NAMALWA (cell line): ENCODE measurements at regions not wholly inside any gene's neighbourhood (a gene's known extent, or its start where the extent isn't known, plus 50 kb on each side); places are given as distances from the start of the nearest gene placed in this dataset.

Experiments
- DNase-seq: peaks from one replicate; pipeline ENCODE4 v3.0.0-alpha.2; 2015; ENCODE audit warnings: low spot score

DNA sequence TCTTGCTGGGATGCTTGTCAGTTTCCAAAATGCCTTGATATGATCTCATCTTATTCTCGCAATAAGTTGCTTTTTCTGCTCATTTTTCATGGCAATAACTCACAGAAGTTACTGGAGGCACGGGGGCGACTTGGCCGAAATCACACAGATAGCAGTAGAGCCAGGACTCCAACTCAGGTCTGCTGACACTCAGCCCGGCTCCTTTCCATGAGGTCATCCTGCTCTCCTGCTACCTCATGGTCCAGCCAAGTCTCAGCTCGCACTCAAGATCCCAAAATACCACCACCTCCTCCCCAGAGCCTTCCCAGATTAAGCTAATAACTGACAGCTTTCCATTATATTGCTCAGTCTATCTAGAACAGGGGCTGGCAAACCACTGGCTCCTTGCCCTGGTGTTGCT is 269.5 kb downstream of the MAP2K4 start:
- no peak for DNase-seq

- DNase-seq = no peak
Measured at GRCh38 chr17:12296209-12296625, 275.5 kb downstream of the MAP2K4 start.

GRCh38 chr17:12301551-12301950 is 280.9 kb downstream of the MAP2K4 start:
- DNase-seq = no peak

- no peak for DNase-seq
Measured at GRCh38 chr17:12302711-12303110, 282.0 kb downstream of the MAP2K4 start.

GRCh38 chr17:12310811-12311210 is 290.1 kb downstream of the MAP2K4 start:
- no peak for DNase-seq

GRCh38 chr17:12312692-12313091 is 292.0 kb downstream of the MAP2K4 start:
- no peak for DNase-seq

- no peak for DNase-seq
Measured at GRCh38 chr17:12313786-12314185, 293.1 kb downstream of the MAP2K4 start.

GRCh38 chr17:12316021-12316420 is 295.3 kb downstream of the MAP2K4 start:
- DNase-seq = no peak

DNA sequence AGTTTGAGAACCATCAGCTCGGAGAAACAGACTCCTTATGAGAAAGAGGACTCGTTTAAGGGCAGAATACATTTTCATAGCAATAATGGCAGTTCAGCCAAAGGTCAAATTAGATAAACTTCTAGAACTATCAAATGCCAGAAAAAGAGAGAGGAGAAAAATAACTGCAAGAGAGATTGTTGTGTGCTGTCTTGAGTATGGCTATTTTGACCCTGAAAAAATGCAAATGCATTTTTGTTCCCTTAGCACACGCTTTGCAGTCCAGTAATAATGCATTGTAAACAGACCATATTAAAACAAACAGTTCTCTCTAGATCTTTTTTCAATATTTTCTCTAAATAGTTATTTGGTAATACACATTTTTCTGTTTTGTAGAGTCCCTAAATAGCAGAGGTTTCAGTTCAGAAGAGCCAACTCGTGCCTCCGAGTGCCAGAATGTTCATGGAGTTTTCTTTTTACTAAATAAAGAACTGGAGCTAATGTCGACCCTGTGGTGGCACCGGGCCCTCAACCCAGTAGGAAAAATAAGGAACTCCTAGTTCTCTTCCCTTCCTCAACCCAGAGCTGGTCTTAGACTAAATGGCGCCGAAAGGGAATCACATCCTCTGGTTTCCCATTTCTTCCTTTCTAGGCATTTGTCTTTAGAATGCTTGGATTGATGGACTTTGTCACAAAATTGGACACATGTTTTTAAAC is 298.0 kb downstream of the MAP2K4 start:
- DNase-seq = no peak

DNA sequence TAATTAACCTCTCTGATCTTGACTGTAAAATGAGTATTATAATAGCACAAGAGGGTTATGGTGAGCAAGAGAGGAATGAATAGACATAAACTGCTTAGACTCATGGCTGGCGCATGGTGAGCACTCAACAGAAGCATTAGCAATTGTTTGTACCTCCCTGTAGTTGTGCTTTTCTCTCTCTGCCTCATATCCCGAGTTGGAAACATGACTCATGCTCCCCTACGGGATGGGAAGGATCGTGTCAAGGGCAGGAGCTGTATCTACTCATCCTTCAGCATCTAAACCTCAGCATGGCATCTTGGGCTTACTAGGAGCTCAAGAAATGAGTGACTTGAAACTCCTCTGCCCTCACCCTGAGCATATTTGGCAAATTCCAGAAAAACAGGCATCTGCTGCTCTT is 299.6 kb downstream of the MAP2K4 start:
- DNase-seq = no peak

- DNase-seq = no peak
Measured at GRCh38 chr17:12328204-12328603, 307.5 kb downstream of the MAP2K4 start.

DNA sequence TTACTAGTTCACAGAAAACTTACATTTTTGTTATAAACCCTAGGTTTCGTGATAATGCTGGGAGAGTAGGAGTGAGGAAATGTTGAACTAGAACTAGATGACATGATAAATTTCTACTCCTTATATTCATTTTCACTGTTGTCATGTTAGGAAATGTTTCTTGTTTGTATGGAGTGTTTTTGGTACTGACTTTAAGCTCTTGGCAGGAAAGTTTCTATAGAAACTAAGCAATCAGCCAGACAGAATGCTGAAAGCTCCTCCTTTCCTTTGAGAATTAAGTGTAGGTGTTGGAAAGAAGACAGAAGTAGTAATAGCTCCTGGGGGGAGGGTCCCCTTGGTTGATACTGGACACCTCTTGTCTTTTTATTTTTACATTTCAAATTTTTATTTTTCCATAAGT is 309.8 kb downstream of the MAP2K4 start:
- DNase-seq = no peak

DNA sequence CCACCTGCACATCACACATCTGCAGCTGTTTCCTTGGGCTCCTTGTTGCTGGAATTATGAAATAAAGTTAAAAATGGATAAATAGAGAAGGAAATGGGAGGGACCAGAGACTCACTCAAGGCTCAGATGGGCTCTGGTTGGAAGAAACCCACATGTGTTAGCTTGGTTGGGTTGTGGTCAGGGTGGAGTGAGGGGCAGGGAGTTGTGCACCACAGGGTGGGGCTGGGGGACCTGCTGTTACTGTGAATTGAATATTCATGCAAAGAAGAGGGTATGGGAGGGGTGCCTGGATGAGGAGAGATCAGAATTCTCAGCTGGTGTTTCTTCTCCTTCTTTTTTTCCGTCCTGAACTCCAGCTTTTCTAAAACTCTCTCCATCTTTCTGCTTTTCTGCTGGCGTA is 320.7 kb downstream of the MAP2K4 start:
- no peak for DNase-seq

GRCh38 chr17:12342161-12342560 is 321.5 kb downstream of the MAP2K4 start:
- no peak for DNase-seq

GRCh38 chr17:12342609-12343435 is 322.1 kb downstream of the MAP2K4 start:
- DNase-seq = peak; percentile 28

DNA sequence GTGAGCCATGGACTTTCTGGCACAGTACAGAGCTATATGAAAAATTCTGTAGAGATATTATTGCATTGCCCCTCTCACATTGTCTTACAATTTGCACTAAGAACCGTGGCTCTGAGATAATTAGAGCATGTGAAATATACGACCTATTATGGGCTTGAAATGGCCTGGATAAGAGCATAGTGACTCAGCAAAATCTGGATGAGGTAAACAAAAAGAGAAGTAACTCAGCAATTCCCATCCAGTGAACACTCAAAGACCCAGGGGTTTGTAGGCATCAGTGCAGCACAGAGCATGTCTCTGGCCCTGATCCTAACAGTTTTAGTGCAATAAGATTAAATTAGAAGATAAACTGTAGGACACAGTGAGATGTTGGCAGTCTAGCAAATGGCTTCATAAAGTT is 317.2 kb upstream of the MYOCD start:
- no peak for DNase-seq

DNA sequence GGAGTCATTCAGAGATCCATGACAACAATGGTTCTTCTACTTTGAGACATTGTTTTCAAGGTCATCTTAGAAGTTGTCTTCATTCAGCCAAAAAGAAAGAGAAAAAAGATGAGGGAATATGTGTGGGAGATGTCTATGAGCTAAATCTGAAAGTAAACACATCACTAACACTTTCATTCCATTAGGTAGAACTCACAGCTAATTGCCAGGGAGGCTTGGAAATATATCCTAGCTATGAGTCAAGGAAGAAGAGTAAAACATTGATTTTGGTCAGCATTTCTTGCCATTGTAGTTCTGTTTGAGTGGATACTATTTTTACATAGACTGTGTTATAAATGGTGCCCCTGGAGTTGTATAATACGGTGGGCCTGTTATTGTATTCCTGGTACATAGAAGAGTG is 316.4 kb upstream of the MYOCD start:
- DNase-seq = no peak

DNA sequence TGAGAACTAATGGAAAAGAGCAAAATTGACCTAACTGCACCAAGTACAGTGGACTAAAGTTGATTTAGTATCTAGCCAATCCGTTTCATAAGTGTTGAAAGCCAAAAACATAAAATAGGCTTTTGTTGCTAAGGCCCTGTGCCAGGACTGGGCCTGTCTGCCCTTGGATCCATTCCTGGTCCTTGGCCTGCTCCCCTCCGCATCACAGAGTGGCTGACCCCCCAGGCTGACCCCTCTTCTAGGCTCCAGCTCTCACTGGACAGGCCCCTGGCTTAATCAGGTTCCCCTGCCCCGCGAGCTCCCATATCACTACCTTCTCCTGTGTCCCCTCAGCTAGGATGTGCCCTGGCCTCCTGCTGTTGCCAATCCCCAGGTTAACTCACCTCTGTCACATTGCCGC is 313.6 kb upstream of the MYOCD start:
- no peak for DNase-seq

GRCh38 chr17:12357600-12357999 is 308.1 kb upstream of the MYOCD start:
- DNase-seq = no peak

DNA sequence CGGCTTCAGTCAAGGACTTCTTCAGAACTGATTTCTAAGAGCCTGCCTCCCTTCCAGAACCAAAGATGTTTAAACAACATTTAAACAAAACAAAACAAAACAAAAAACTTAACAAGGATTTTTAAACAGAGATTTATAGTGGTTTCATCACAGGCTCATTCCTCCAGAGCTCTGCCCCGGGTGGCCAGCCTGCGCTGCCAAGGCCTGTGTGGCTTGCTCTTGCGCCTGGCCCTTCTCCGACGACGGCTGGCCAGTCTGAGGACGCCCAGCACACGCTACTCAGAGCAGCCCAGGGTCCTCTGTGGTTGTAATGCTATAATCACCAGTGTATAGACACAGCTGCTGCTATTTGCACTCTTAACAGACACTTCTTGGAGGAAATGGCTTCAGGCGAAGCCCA is 307.2 kb upstream of the MYOCD start:
- no peak for DNase-seq

DNA sequence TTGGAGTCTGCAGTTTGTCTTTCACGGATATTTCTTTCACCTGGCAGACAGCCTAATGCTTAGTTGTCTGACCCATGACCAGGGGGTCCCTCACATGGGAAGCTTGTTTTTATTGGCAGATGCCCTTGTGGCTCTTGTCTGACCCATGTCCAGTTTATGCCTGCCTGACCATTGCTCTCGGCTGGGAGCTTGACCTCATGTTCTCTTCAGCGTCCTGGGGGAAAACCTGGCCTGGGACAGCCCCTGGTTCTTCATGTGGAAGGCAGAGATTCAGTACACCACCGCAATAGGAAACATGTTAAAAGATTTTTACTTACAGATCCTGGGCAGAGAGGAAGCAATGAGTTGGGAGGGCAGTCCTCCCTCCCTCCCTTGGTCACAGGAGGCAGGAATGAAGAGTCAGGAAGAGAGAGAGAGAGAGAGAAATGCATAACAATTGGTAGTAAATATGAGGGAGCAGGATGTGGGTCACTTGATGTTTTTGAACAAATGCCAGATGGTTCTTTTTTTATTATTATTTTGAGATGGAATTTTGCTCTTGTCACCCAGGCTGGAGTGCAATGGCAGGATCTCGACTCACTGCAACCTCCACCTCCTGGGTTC is 302.7 kb upstream of the MYOCD start:
- DNase-seq = no peak

DNA sequence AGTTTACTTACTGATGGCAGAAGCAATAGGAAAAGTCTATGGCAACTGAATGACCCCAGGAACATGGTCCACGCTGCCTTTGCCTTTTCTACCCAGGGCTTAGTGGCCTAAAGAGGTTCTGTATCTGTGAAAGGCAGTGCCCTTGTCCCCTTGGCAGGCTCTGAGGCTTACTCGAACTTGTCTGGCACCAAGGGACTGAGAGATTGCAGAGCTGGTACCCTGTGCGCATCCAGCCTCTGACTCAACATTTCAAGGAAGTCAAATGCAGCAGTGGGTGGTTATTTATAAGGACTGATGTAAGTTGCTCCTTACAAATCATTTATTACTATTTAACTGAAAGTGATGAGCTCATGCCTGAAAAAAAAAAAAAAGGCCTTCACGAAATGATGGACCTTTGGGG is 299.9 kb upstream of the MYOCD start:
- DNase-seq = no peak

- DNase-seq = no peak
Measured at GRCh38 chr17:12369065-12369464, 296.6 kb upstream of the MYOCD start.
